Left ventricle myocardium superior (tissue), 1 donor: ENCODE measurements at regions not wholly inside any gene's neighbourhood (a gene's known extent, or its start where the extent isn't known, plus 50 kb on each side); places are given as distances from the start of the nearest gene placed in this dataset.
A peak's percentile ranks its signal among the peaks of the same experiment; 100 is the strongest.

ENCODE experiments used
- ATAC-seq: fragments of 200-7000 bp; cut with Tn5 transposase; one replicate; pipeline ENCODE4 v1.9.1; 2020; ENCODE audit warnings: mild to moderate bottlenecking, moderate library complexity
- DNase-seq: peaks from one replicate; pipeline ENCODE4 v3.0.0-alpha.2; 2020
- intact Hi-C: fragments of 100-400 bp; cut with micrococcal nuclease; formaldehyde crosslinking; loops from one replicate; pipeline ENCODE4 v1.11.0; 2022
- donor health status: DM: no; HTN: yes; CAD: no; lungs with severe emphysema.

DNA sequence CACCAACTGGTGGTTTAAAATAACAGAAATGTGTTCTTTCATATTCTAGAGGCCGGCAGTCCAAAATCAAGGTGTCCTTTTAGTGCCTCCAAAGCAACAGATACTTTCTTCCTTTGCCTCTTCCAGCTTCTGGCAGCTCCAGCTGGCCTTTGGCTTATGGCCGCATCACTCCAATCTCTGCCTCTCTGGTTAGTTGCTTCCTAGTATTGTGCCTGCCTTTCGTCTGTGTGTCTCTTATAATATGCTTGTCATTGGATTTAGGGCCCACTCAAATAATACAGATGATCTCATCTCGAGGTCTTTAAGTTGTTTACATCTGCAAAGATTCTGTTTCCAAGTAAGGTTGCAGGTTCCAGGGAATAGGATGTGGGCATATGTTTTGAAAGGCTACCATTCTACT lies 855.2 kb upstream of the ID2 start:
- DNase-seq (no peak), ATAC-seq (no peak)
- intact Hi-C loops, result no loop called here

- intact Hi-C loops, result no loop called here
- ATAC-seq, result no peak
- no peak for DNase-seq
These were observed 852.6 kb upstream of the ID2 start for GRCh38 chr2:7829241-7829640.

DNA sequence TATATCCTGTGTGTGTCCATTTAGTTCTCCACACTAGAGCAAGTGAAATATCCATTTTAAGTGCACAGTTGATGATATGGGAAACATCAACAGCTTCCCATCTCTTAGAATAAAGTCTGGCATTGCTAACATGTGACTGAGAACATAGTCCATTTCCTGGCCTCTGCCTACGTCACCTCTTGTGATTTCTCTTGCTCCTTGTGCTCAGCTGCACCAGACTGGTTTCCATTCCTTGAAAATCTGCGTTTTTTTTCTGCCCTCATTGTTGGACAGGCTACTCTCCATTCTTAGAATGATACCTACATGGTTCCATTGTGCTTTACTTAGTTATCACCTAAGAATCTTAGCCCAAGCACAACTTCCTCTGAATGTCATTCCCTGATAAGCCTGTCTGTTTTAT lies 851.2 kb upstream of the ID2 start:
- DNase-seq (no peak), ATAC-seq (no peak)
- intact Hi-C loops, result no loop called here

- intact Hi-C loops, result no loop called here
- no peak for ATAC-seq
- no peak for DNase-seq
These were observed 846.7 kb upstream of the ID2 start for GRCh38 chr2:7835151-7835550.

GRCh38 chr2:7835693-7836680 lies 845.9 kb upstream of the ID2 start:
- ATAC-seq (no peak), DNase-seq (no peak)
- intact Hi-C loops, result no loop called here

- intact Hi-C loops, result no loop called here
- ATAC-seq (no peak), DNase-seq (no peak)
These were observed 844.6 kb upstream of the ID2 start for GRCh38 chr2:7837237-7837760.

DNA sequence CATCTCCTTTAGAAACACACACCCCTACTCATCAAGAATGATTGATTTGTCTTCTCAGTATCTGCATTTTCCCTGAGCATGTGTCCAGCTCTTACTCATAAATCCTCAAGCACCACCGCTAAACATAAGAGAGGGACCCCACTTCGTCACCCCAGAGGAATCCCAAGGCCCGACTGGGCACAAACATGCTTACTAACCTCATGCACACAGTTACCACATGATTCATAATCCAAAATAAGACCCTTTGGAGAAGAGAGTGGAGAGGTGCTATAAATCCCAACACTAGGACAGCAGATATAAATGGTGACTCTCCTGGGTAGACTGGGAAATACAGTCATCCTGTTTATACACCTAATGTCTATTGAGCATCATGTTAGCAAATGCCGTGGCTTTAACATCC lies 843.2 kb upstream of the ID2 start:
- no peak for ATAC-seq
- intact Hi-C loops, result no loop called here
- no peak for DNase-seq

- intact Hi-C loops, result no loop called here
- ATAC-seq, result no peak
These were observed 841.0 kb upstream of the ID2 start for GRCh38 chr2:7840651-7841380.

DNA sequence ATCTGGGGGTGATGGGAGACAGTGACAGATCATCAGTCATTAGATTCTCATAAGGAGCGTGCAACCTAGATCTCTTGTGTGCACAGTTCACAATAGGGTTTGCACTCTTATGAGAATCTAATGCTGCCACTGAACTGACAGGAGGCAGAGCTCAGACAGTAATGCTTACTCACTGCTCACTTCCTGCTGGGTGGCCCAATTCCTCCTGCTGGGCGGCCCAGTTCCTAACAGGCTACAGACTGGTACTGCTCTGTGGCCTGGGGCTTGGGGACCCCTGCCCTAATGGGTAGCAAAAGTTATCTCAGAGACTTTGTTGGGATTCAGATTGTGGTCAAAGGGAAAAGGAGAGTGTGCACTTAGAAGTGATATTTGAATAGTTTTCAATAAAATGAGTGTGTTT lies 840.1 kb upstream of the ID2 start:
- ATAC-seq (no peak), DNase-seq (no peak)
- intact Hi-C loops, result no loop called here

More at GRCh38 chr2:7840651-7841380, 841.0 kb upstream of the ID2 start:
- DNase-seq, result no peak

DNA sequence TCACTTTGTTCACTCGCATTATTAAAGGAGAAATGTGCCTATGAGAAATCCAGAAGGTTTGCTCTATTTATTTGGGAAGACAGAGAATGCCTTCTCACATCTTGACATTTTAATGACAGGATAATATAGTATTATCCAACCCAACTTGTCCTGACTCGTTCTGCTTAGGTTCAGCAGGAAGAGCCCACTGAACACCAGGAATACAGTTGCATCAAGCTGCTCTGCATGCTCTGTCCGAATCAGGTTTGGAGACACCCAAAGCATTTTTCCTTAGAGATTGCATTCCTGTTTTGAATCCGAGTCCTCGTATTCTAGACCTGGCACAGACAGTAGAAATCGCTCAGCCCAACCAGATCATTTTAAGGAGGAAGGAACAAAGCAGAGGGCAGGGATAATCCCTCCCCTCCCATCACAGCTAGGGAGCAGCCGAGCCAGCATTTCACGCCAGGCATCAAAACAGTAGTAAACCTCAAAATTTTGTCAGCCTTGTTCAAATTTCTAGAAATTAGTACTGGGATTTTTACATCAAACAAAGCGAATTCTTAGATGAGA lies 837.4 kb upstream of the ID2 start:
- intact Hi-C loops, result no loop called here
- no peak for DNase-seq
- no peak for ATAC-seq

- intact Hi-C loops, result no loop called here
- peak; percentile 57 for ATAC-seq
- no peak for DNase-seq
These were observed 836.5 kb upstream of the ID2 start for GRCh38 chr2:7845332-7845731.

DNA sequence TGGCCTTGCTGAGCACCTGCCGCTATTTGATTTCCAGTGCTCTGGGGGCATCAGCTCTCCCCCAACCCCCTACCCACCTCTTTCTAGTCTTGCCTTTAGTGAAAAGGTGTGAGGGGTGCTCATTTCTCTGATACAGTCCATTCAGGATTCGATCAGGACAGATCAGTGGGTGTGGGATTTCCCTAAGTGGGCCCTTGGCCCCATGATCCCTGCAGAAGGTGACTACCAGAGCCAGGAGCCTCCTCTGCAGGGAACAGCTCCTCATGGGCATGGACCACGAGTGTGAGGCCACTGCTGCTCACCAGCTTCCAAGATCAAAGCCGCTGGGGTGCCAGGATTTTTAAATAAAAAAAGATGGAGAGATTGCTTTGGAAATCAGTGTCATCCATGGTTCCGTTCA lies 835.2 kb upstream of the ID2 start:
- no peak for DNase-seq
- intact Hi-C loops, result no loop called here
- no peak for ATAC-seq

GRCh38 chr2:7847321-7847720 lies 834.5 kb upstream of the ID2 start:
- DNase-seq (no peak), ATAC-seq (no peak)
- intact Hi-C loops, result no loop called here

GRCh38 chr2:7849027-7849426 lies 832.8 kb upstream of the ID2 start:
- DNase-seq, result no peak
- ATAC-seq, result no peak
- intact Hi-C loops, result no loop called here

GRCh38 chr2:7849531-7849930 lies 832.3 kb upstream of the ID2 start:
- DNase-seq, result no peak
- no peak for ATAC-seq

DNA sequence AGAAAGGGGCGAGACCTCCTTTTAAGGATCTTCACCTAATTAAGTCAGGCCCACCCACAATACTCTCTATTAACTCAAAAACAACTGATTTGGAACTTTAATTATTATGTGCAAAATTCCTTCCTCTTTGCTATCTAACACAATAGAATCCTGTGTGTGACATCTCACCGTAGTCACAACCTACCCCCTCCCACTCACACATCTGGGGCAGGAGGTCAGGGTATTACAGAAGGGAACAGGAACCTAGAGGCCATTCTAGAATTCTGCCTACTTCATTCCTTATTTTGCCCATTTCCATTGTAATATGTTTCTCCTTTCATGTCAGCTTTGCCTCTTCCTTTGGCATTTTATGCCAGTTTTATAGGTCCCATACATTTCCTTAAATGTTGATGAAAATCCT lies 829.3 kb upstream of the ID2 start:
- no peak for ATAC-seq
- intact Hi-C loops, result no loop called here
- DNase-seq, result no peak

More at GRCh38 chr2:7849531-7849930, 832.3 kb upstream of the ID2 start:
- intact Hi-C loops, result no loop called here

DNA sequence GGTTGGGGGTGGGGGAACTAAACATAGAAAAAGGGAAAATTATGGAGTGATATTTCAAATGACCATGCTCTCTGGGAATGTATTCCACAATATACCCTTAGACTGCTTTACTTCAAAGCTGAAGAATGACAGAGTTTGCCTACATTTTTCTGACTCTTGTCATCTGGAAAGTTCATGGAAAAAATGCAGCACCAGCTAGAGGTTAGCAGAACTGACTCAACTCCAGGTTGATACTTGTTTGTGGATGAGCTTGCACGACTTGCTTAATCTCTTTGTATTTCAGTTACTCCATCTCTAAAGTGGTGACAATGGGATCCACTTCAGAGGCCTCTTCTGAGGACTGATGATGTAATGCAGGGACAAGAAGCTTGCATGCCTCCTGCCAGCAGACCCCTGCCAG lies 824.0 kb upstream of the ID2 start:
- ATAC-seq (no peak), DNase-seq (no peak)
- intact Hi-C loops, result no loop called here

DNA sequence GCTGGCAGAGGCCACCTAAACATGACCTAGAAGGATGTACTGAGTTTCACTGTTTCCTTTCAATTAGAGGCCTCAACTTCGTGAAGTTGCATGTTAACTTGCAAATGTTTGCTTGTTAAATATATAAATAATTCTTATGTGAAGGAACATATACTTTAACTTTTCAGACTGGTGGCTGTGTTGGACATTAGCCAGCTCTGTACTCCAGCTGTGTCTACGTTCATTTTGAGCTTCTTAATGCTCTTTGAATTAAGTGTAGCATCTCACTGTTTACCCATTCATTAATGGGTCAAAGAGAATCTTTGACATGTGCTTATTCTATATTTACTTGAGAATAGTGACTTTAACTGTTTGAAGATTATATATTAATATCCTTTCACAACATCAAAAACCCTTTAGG lies 823.2 kb upstream of the ID2 start:
- ATAC-seq (no peak), DNase-seq (no peak)
- intact Hi-C loops, result no loop called here

- ATAC-seq, result no peak
- intact Hi-C loops, result no loop called here
- no peak for DNase-seq
These were observed 821.2 kb upstream of the ID2 start for GRCh38 chr2:7860693-7861092.
